ENCODE measurements at regions not wholly inside any gene's neighbourhood (a gene's known extent, or its start where the extent isn't known, plus 50 kb on each side); places are given as distances from the start of the nearest gene placed in this dataset.
"Not testable (repeated sequence)": the region's sequence is repeated elsewhere in the genome, so short reads cannot be mapped to it uniquely, and the experiment has no call there.

DNA sequence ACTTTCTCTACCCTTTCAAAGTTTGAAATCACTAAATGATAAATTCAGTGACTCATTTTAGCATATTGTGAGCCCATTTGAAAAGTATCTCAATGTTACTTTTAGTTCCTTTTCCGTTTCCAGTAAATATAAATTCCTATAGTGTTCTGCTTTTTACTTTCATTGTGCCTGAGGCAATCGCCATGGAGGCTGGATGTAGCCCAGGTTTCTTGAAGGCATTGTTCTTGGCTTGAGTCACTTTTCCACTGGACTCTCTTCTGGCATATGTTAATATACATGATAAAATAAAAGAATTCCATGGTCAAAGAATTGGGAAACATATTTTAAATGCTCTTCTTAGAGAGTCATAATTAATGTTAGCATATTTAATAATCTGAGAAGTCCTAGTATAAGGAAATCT, 327.0 kb downstream of the IZUMO3 start:
- no peaks in the 10 kb centered on the region for H3K79me1 ChIP-seq (ENCODE audit: low read length)
- no peaks in the 10 kb centered on the region for H3K27me3 ChIP-seq (ENCODE audit: insufficient read depth, low read length, poor library complexity)
- no peak overlapping the region for H2BK5ac ChIP-seq (ENCODE audit: low read length)
- H3K4me1 ChIP-seq (ENCODE audit: control insufficient read depth, low read depth, low read length): no peaks in the 10 kb centered on the region
- no peak overlapping the region for H2BK15ac ChIP-seq (replicated peaks; ENCODE audit: low read depth)
- H3K4ac ChIP-seq (ENCODE audit: low read depth, low read length): no peak overlapping the region
- no peak overlapping the region for H3K4me3 ChIP-seq (ENCODE audit: low read length)
- H2BK120ac ChIP-seq (ENCODE audit: low read depth, low read length): no peak overlapping the region
- H3K18ac ChIP-seq (ENCODE audit: low read length): no peak overlapping the region
- no peak overlapping the region for H4K5ac ChIP-seq (ENCODE audit: low read length)
- DNase-seq: peak; percentile 10
- no peaks in the 10 kb centered on the region for H3K79me2 ChIP-seq (ENCODE audit: control insufficient read depth, insufficient read depth, low read length)
- no peak overlapping the region for H3K27ac ChIP-seq (ENCODE audit: low read depth, low read length)
- no peak overlapping the region for H4K8ac ChIP-seq (ENCODE audit: low read depth, low read length)
- H3K23ac ChIP-seq (ENCODE audit: low read length): no peak overlapping the region
- H3K56ac ChIP-seq (ENCODE audit: low read length): no peak overlapping the region
- WGBS (ENCODE audit: extremely low coverage, insufficient coverage, low lambda C conversion rate): no CpG with 5 or more reads among the region's 2 CpGs
- H2AK5ac ChIP-seq (ENCODE audit: low read length): no peak overlapping the region
- no peaks in the 10 kb centered on the region for H3K36me3 ChIP-seq (ENCODE audit: control insufficient read depth, insufficient read depth, low read length)
- H3K9ac ChIP-seq (ENCODE audit: low read length): no peak overlapping the region
- H3K4me2 ChIP-seq (ENCODE audit: low read length): no peak overlapping the region

DNA sequence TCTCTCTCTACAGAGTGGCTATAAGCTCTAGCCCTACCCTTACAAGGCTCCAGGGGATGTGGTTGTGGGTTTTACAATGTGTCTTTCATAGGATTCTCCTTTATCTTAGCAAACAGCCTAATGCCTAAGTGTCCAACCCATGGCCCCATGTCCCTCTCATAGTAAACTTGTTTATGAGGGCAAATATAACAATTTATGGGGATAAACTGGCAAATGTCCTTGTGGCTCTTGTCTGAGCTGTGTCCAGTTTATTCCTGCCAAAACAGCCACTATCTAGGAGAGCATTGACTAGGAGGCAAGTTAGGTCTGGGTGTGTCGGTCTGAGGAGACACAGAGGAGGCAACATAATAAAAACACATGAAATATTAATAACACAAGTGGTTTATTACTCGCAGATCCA, 335.1 kb downstream of the IZUMO3 start:
- Histone ChIP-seq H3K9ac (ENCODE audit: low read length) (no peak overlapping the region), H3K27ac (ENCODE audit: low read depth, low read length) (no peak overlapping the region), H3K4me1 (ENCODE audit: control insufficient read depth, low read depth, low read length) (no peaks in the 10 kb centered on the region), H3K23ac (ENCODE audit: low read length) (no peak overlapping the region), H3K27me3 (ENCODE audit: insufficient read depth, low read length, poor library complexity) (no peaks in the 10 kb centered on the region), H3K36me3 (ENCODE audit: control insufficient read depth, insufficient read depth, low read length) (no peaks in the 10 kb centered on the region), H3K79me2 (ENCODE audit: control insufficient read depth, insufficient read depth, low read length) (no peaks in the 10 kb centered on the region), H4K8ac (ENCODE audit: low read depth, low read length) (no peak overlapping the region), H3K4me2 (ENCODE audit: low read length) (no peak overlapping the region), H3K4ac (ENCODE audit: low read depth, low read length) (no peak overlapping the region), H3K18ac (ENCODE audit: low read length) (no peak overlapping the region), H2BK15ac (replicated peaks; ENCODE audit: low read depth) (no peak overlapping the region), H2AK5ac (ENCODE audit: low read length) (no peak overlapping the region), H2BK5ac (ENCODE audit: low read length) (no peak overlapping the region), H3K79me1 (ENCODE audit: low read length) (no peaks in the 10 kb centered on the region), H2BK120ac (ENCODE audit: low read depth, low read length) (no peak overlapping the region), H4K5ac (ENCODE audit: low read length) (no peak overlapping the region), H3K4me3 (ENCODE audit: low read length) (no peak overlapping the region), H3K56ac (ENCODE audit: low read length) (no peak overlapping the region)
- WGBS (ENCODE audit: extremely low coverage, insufficient coverage, low lambda C conversion rate): no CpG with 5 or more reads among the region's 2 CpGs
- DNase-seq: no peak

DNA sequence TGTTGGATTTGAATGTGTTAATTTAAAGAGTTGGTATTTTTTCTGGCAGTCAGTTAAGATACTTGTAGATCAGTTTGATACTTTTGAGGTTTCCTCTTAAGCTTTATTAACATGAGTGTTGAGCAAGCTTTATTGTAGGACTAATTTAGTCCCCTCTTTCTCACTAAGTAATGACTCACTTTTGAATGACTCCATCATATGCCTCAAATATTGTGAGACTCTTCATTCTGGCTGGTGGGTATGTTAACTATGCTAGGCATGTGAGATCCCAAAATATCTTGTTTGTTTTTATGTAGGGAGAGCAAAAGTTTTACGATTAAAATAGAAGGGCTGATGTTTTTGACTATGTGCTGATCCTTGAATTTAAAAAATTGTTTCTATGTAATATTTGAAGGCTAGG, 355.7 kb downstream of the IZUMO3 start:
- H2AK5ac ChIP-seq (ENCODE audit: low read length): no peak overlapping the region
- H3K4ac ChIP-seq (ENCODE audit: low read depth, low read length): no peak overlapping the region
- no peak overlapping the region for H3K4me3 ChIP-seq (ENCODE audit: low read length)
- H3K18ac ChIP-seq (ENCODE audit: low read length): no peak overlapping the region
- peak; percentile 13 for DNase-seq
- no peak overlapping the region for H3K9ac ChIP-seq (ENCODE audit: low read length)
- no peak overlapping the region for H4K8ac ChIP-seq (ENCODE audit: low read depth, low read length)
- no peak overlapping the region for H3K56ac ChIP-seq (ENCODE audit: low read length)
- H3K36me3 ChIP-seq (ENCODE audit: control insufficient read depth, insufficient read depth, low read length): no peaks in the 10 kb centered on the region
- H4K5ac ChIP-seq (ENCODE audit: low read length): no peak overlapping the region
- H2BK120ac ChIP-seq (ENCODE audit: low read depth, low read length): no peak overlapping the region
- no peaks in the 10 kb centered on the region for H3K4me1 ChIP-seq (ENCODE audit: control insufficient read depth, low read depth, low read length)
- H2BK15ac ChIP-seq (replicated peaks; ENCODE audit: low read depth): no peak overlapping the region
- no peak overlapping the region for H3K27ac ChIP-seq (ENCODE audit: low read depth, low read length)
- no peaks in the 10 kb centered on the region for H3K79me2 ChIP-seq (ENCODE audit: control insufficient read depth, insufficient read depth, low read length)
- no peaks in the 10 kb centered on the region for H3K27me3 ChIP-seq (ENCODE audit: insufficient read depth, low read length, poor library complexity)
- no peak overlapping the region for H3K4me2 ChIP-seq (ENCODE audit: low read length)
- no peaks in the 10 kb centered on the region for H3K79me1 ChIP-seq (ENCODE audit: low read length)
- no CpG with 5 or more reads among the region's 1 CpG for WGBS (ENCODE audit: extremely low coverage, insufficient coverage, low lambda C conversion rate)
- H2BK5ac ChIP-seq (ENCODE audit: low read length): no peak overlapping the region
- H3K23ac ChIP-seq (ENCODE audit: low read length): no peak overlapping the region

DNA sequence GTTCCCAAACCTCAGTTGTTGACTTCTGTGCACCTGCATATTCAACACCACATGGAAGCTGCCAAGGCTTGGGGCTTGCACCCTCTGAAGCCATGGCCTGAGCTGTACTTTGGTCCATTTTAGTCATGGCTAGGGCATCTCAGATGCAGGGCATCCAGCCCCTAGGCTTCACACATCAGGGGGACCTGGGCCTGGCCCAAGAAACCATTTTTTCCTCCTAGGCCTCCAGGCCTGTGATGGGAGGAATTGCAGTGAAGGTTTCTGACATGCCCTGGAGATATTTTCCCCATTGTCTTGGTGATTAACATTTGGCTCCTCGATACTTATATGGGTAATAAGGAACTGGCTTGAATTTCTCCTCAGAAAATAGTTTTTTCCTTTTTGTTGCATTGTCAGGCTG, 354.5 kb upstream of the ELAVL2 start:
- not testable (repeated sequence) for H2BK15ac ChIP-seq (replicated peaks; ENCODE audit: low read depth); H4K5ac ChIP-seq (ENCODE audit: low read length); H3K27ac ChIP-seq (ENCODE audit: low read depth, low read length); H3K56ac ChIP-seq (ENCODE audit: low read length); H3K4ac ChIP-seq (ENCODE audit: low read depth, low read length); H2AK5ac ChIP-seq (ENCODE audit: low read length); H3K79me1 ChIP-seq (ENCODE audit: low read length); H4K8ac ChIP-seq (ENCODE audit: low read depth, low read length); H2BK5ac ChIP-seq (ENCODE audit: low read length); H3K4me3 ChIP-seq (ENCODE audit: low read length); H2BK120ac ChIP-seq (ENCODE audit: low read depth, low read length); DNase-seq; H3K9ac ChIP-seq (ENCODE audit: low read length); H3K36me3 ChIP-seq (ENCODE audit: control insufficient read depth, insufficient read depth, low read length); H3K27me3 ChIP-seq (ENCODE audit: insufficient read depth, low read length, poor library complexity); H3K79me2 ChIP-seq (ENCODE audit: control insufficient read depth, insufficient read depth, low read length); H3K18ac ChIP-seq (ENCODE audit: low read length); H3K4me1 ChIP-seq (ENCODE audit: control insufficient read depth, low read depth, low read length); H3K4me2 ChIP-seq (ENCODE audit: low read length); H3K23ac ChIP-seq (ENCODE audit: low read length)
- no CpG with 5 or more reads among the region's 1 CpG for WGBS (ENCODE audit: extremely low coverage, insufficient coverage, low lambda C conversion rate)

DNA sequence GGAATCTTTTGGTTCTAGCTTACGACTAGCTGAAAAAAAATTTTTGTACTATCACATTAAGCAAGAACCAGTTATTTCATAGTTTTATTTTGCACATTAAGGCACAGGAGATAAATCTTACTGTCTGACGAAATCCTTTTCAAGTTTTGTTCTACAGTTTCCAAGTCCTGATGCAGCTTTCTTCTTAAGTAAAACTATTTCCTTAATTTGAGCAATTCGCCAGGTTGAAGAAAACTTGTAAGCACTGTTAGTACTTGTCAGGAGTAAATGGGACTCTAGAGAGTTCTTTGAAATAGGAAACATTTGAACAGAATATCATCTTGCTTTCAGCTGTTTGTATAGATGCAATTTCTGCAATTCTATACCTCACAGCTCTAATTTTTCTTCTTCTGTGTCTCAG, 318.8 kb upstream of the ELAVL2 start:
- H3K27ac ChIP-seq (ENCODE audit: low read depth, low read length): no peak overlapping the region
- H3K18ac ChIP-seq (ENCODE audit: low read length): no peak overlapping the region
- H3K4me1 ChIP-seq (ENCODE audit: control insufficient read depth, low read depth, low read length): no peaks in the 10 kb centered on the region
- no peak overlapping the region for H4K5ac ChIP-seq (ENCODE audit: low read length)
- no peak overlapping the region for H3K56ac ChIP-seq (ENCODE audit: low read length)
- DNase-seq: no peak
- H2AK5ac ChIP-seq (ENCODE audit: low read length): no peak overlapping the region
- H3K4me3 ChIP-seq (ENCODE audit: low read length): no peak overlapping the region
- H2BK5ac ChIP-seq (ENCODE audit: low read length): no peak overlapping the region
- no peak overlapping the region for H2BK15ac ChIP-seq (replicated peaks; ENCODE audit: low read depth)
- H3K79me2 ChIP-seq (ENCODE audit: control insufficient read depth, insufficient read depth, low read length): no peaks in the 10 kb centered on the region
- no peaks in the 10 kb centered on the region for H3K79me1 ChIP-seq (ENCODE audit: low read length)
- H3K27me3 ChIP-seq (ENCODE audit: insufficient read depth, low read length, poor library complexity): no peaks in the 10 kb centered on the region
- no CpG with 5 or more reads among the region's 3 CpGs for WGBS (ENCODE audit: extremely low coverage, insufficient coverage, low lambda C conversion rate)
- H2BK120ac ChIP-seq (ENCODE audit: low read depth, low read length): no peak overlapping the region
- no peaks in the 10 kb centered on the region for H3K36me3 ChIP-seq (ENCODE audit: control insufficient read depth, insufficient read depth, low read length)
- H3K4ac ChIP-seq (ENCODE audit: low read depth, low read length): no peak overlapping the region
- no peak overlapping the region for H4K8ac ChIP-seq (ENCODE audit: low read depth, low read length)
- H3K9ac ChIP-seq (ENCODE audit: low read length): no peak overlapping the region
- no peak overlapping the region for H3K23ac ChIP-seq (ENCODE audit: low read length)
- H3K4me2 ChIP-seq (ENCODE audit: low read length): no peak overlapping the region

DNA sequence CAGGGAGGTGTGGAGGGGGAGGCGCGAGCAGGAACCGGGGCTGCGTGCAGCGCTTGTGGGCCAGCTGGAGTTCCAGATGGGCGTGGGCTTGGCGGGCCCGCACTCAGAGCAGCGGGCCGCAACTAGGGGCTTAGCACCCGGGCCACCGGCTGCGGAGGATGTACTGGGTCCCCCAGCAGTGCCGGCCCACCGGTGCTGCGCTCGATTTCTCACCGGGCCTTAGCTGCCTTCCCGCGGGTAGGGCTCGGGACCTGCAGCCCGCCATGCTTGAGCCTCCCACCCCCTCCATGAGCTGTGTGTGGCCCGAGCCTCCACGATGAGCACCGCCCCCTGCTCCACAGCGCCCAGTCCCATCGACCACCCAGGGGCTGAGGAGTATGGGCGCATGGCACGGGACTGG, 309.0 kb upstream of the ELAVL2 start:
- not testable (repeated sequence) for DNase-seq; H3K27me3 ChIP-seq (ENCODE audit: insufficient read depth, low read length, poor library complexity); H4K8ac ChIP-seq (ENCODE audit: low read depth, low read length); H3K4me1 ChIP-seq (ENCODE audit: control insufficient read depth, low read depth, low read length); H2BK15ac ChIP-seq (replicated peaks; ENCODE audit: low read depth); H3K79me2 ChIP-seq (ENCODE audit: control insufficient read depth, insufficient read depth, low read length); H2BK120ac ChIP-seq (ENCODE audit: low read depth, low read length); H3K4ac ChIP-seq (ENCODE audit: low read depth, low read length); H3K23ac ChIP-seq (ENCODE audit: low read length); H3K36me3 ChIP-seq (ENCODE audit: control insufficient read depth, insufficient read depth, low read length); H3K79me1 ChIP-seq (ENCODE audit: low read length); H4K5ac ChIP-seq (ENCODE audit: low read length); H2AK5ac ChIP-seq (ENCODE audit: low read length); H3K56ac ChIP-seq (ENCODE audit: low read length); H2BK5ac ChIP-seq (ENCODE audit: low read length); H3K4me2 ChIP-seq (ENCODE audit: low read length); H3K27ac ChIP-seq (ENCODE audit: low read depth, low read length); H3K18ac ChIP-seq (ENCODE audit: low read length); H3K4me3 ChIP-seq (ENCODE audit: low read length); H3K9ac ChIP-seq (ENCODE audit: low read length)
- WGBS (ENCODE audit: extremely low coverage, insufficient coverage, low lambda C conversion rate): no CpG with 5 or more reads among the region's 29 CpGs
